ENCODE measurements at regions not wholly inside any gene's neighbourhood (a gene's known extent, or its start where the extent isn't known, plus 50 kb on each side); places are given as distances from the start of the nearest gene placed in this dataset.

DNA sequence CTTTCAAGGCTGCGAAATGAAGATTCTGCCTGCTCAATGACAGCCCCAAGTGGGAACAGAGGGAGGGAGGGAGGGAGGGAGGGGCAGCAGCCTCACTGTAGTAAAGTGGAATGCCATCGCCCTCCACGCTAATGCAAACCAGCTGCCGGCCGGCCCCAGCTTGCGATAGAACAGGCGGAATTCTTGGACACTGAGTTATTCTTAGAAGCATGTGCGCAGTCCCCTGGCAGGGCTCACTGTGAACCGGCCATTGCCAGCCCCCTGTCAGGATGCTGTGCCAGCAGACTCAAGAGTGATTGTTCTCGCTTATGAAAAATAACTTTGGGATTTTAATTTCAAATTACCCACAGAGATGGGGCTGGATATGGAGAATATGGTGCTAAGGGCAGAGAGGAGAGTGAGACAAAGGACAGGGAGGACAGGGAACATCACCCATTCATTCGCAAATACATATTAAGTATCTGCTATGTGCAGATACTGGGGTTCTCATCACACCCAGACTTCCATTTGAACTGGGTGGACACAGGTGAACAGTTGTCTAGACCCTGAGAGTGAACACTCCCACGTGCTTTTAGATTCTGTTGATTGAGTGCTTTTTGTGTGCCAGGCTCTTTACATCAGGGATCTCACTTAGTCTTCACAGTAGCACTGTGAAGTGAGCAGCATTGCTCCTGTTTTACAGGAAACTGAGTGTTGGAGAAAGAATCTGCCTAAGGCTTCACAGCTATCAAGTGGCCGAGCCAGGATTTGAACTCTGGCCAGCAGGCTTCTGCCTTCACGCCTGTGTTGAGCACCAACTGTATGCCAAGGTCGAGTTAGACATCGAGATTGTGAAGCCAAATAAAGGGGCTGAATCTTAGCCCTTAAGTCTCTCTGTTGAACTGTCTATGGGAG, 192.9 kb downstream of the C12orf75 start:
- TF ChIP-seq CTCF (conservative IDR thresholded peaks at IDR 0.05 in 1 of 2, IDR thresholded peaks at IDR 0.05 in 1 of 2; ENCODE audit: low read depth in 1 of 2, low read length in 2 of 2) (no peak), EZH2 (IDR thresholded peaks at IDR 0.05; ENCODE audit: low read length, missing control alignments) (no peak)

All from fibroblast of lung (primary cell).